IMR-90 (cell line): ENCODE measurements at regions not wholly inside any gene's neighbourhood (a gene's known extent, or its start where the extent isn't known, plus 50 kb on each side); places are given as distances from the start of the nearest gene placed in this dataset.

ENCODE experiments used
- ATAC-seq: fragments of 200-7000 bp; cut with Tn5 transposase; 2 replicates; pipeline ENCODE4 v1.9.1; 2020; ENCODE audit warnings: low read depth, mild to moderate bottlenecking, moderate library complexity
- BruUV-seq: library from RNA; stranded (reverse); fragments of 400-500 nt; replicated peaks from 2 replicates; lab custom pipeline; 2021; lab: Mats Ljungman, UMichigan
- CTCF ChIA-PET: fragments of 300-600 bp; formaldehyde crosslinking; extraction: SDS; loops from one replicate; lab custom pipeline; 2021; ENCODE audit warnings: antibody characterized with exemption; lab: Yijun Ruan, JAX
- POLR2A ChIA-PET: fragments of 300-600 bp; sonication (Branson Sonifier 250); formaldehyde crosslinking; loops from one replicate; lab custom pipeline; 2022; ENCODE audit warnings: antibody characterized with exemption; ENCODE audit not compliant: unreplicated experiment; lab: Charles Lee
- DNase-seq: peaks from one replicate; pipeline ENCODE4 v3.0.0; 2013
- H2AFZ ChIP-seq: replicated peaks from 2 replicates; pipeline ENCODE3; 2013; ENCODE audit warnings: low read length, mild to moderate bottlenecking; ENCODE audit not compliant: poor library complexity
- H2AK5ac ChIP-seq: 2 replicates; pipeline ENCODE4 v1.6.1; 2013; ENCODE audit warnings: low read depth, low read length, inconsistent platforms
- H2AK9ac ChIP-seq: replicated peaks from 2 replicates; pipeline ENCODE3; 2013; ENCODE audit warnings: mild to moderate bottlenecking, low read depth, low read length, moderate library complexity; ENCODE audit not compliant: poor library complexity
- H2BK120ac ChIP-seq: 2 replicates; pipeline ENCODE4 v1.6.1; 2013; ENCODE audit warnings: low read depth, low read length, inconsistent platforms
- H2BK15ac ChIP-seq: 3 replicates; pipeline ENCODE4 v1.6.1; 2013; ENCODE audit warnings: low read depth, low read length, inconsistent platforms
- H2BK20ac ChIP-seq: 2 replicates; pipeline ENCODE4 v1.6.1; 2013; ENCODE audit warnings: low read depth, mild to moderate bottlenecking, inconsistent platforms, low read length, moderate library complexity
- H2BK5ac ChIP-seq: 2 replicates; pipeline ENCODE4 v1.6.1; 2013; ENCODE audit warnings: mild to moderate bottlenecking, low read depth, low read length, inconsistent platforms; ENCODE audit not compliant: poor library complexity, severe bottlenecking
- H3K14ac ChIP-seq: replicated peaks from 2 replicates; pipeline ENCODE4 v1.6.1; 2013; ENCODE audit warnings: low read depth, low read length, inconsistent platforms
- H3K18ac ChIP-seq: 2 replicates; pipeline ENCODE4 v1.6.1; 2013; ENCODE audit warnings: low read depth, low read length, control low read depth
- H3K23ac ChIP-seq: 2 replicates; pipeline ENCODE4 v1.6.1; 2013; ENCODE audit warnings: low read depth, low read length, inconsistent platforms
- H3K27ac ChIP-seq: 2 replicates; pipeline ENCODE4 v1.5.1; 2013; ENCODE audit warnings: mild to moderate bottlenecking, control low read depth, low read length; ENCODE audit not compliant: insufficient read depth
- H3K27me3 ChIP-seq: 2 replicates; pipeline ENCODE4 v1.6.1; 2013; ENCODE audit warnings: low read length; ENCODE audit not compliant: control insufficient read depth, insufficient read depth
- H3K36me3 ChIP-seq: 2 replicates; pipeline ENCODE4 v1.6.1; 2013; ENCODE audit warnings: low read length, mixed read lengths; ENCODE audit not compliant: control insufficient read depth, insufficient read depth
- H3K4ac ChIP-seq: 2 replicates; pipeline ENCODE4 v1.6.1; 2013; ENCODE audit warnings: low read depth, low read length, inconsistent platforms
- H3K4me1 ChIP-seq: 2 replicates; pipeline ENCODE4 v1.6.1; 2013; ENCODE audit warnings: low read length, mixed read lengths; ENCODE audit not compliant: control insufficient read depth, insufficient read depth
- H3K4me2 ChIP-seq: 2 replicates; pipeline ENCODE4 v1.6.1; 2013; ENCODE audit warnings: low read depth, mild to moderate bottlenecking, control low read depth, low read length, moderate library complexity
- H3K4me3 ChIP-seq: 2 replicates; pipeline ENCODE4 v1.5.1; 2013; ENCODE audit warnings: low read depth, mild to moderate bottlenecking, control low read depth, low read length, moderate library complexity; ENCODE audit not compliant: insufficient read depth
- H3K56ac ChIP-seq: 2 replicates; pipeline ENCODE4 v1.6.1; 2013; ENCODE audit warnings: low read length, inconsistent platforms; ENCODE audit not compliant: insufficient read depth; ENCODE audit errors: extremely low read depth
- H3K79me1 ChIP-seq, 2 experiments: 2 replicates each; pipeline ENCODE4 v1.6.1; 2013; ENCODE audit warnings: low read length in 2 of 2, inconsistent platforms in 1 of 2, low read depth in 1 of 2
- H3K9ac ChIP-seq: 2 replicates; pipeline ENCODE4 v1.6.1; 2013; ENCODE audit warnings: low read depth, low read length, control low read depth
- H3K9me1 ChIP-seq: 2 replicates; pipeline ENCODE4 v1.6.1; 2013; ENCODE audit warnings: low read length, inconsistent platforms; ENCODE audit not compliant: insufficient read depth
- H3K9me3 ChIP-seq: 2 replicates; pipeline ENCODE4 v1.6.1; 2013; ENCODE audit warnings: low read length; ENCODE audit not compliant: control insufficient read depth, insufficient read depth
- H4K20me1 ChIP-seq: 2 replicates; pipeline ENCODE4 v1.6.1; 2013; ENCODE audit warnings: low read length, inconsistent platforms; ENCODE audit not compliant: insufficient read depth
- H4K5ac ChIP-seq: 2 replicates; pipeline ENCODE4 v1.6.1; 2013; ENCODE audit warnings: mild to moderate bottlenecking, low read depth, low read length, control low read depth
- H4K8ac ChIP-seq, 2 experiments: 2 replicates each; pipeline ENCODE4 v1.6.1; 2013; ENCODE audit warnings: low read depth in 2 of 2, low read length in 2 of 2, control low read depth in 1 of 2, inconsistent platforms in 1 of 2
- H4K91ac ChIP-seq: 2 replicates; pipeline ENCODE4 v1.6.1; 2013; ENCODE audit warnings: low read depth, low read length, inconsistent platforms; ENCODE audit not compliant: insufficient read depth
- BHLHE40 ChIP-seq: fragments of 150-350 bp; IDR thresholded peaks from 2 replicates; pipeline ENCODE4 v1.6.1; 2016; ENCODE audit warnings: mild to moderate bottlenecking, low read depth, low read length
- CEBPB ChIP-seq: IDR thresholded peaks from 2 replicates; pipeline ENCODE4 v1.6.1; 2012; ENCODE audit warnings: low read depth, low read length, improper control_type of control experiment
- CHD1 ChIP-seq: IDR thresholded peaks from 2 replicates; pipeline ENCODE4 v1.6.1; 2012; ENCODE audit warnings: low read depth, low read length, improper control_type of control experiment
- MAFK ChIP-seq: IDR thresholded peaks from 2 replicates; pipeline ENCODE4 v1.6.1; 2012; ENCODE audit warnings: low read depth, low read length, improper control_type of control experiment
- MAZ ChIP-seq: IDR thresholded peaks from 2 replicates; pipeline ENCODE4 v1.6.1; 2012; ENCODE audit warnings: low read depth, mild to moderate bottlenecking, low read length, improper control_type of control experiment, moderate library complexity, borderline replicate concordance
- MXI1 ChIP-seq: IDR thresholded peaks from 2 replicates; pipeline ENCODE4 v1.6.1; 2012; ENCODE audit warnings: low read depth, mild to moderate bottlenecking, low read length, moderate library complexity, borderline replicate concordance
- NFE2L2 ChIP-seq: fragments of 150-350 bp; IDR thresholded peaks from 2 replicates; pipeline ENCODE4 v1.6.1; 2016; ENCODE audit warnings: low read depth, mild to moderate bottlenecking, low read length
- RCOR1 ChIP-seq: IDR thresholded peaks from 2 replicates; pipeline ENCODE4 v1.6.1; 2012; ENCODE audit warnings: mild to moderate bottlenecking, low read length, improper control_type of control experiment; ENCODE audit not compliant: insufficient replicate concordance
- RFX5 ChIP-seq: IDR thresholded peaks from 2 replicates; pipeline ENCODE4 v1.8.0; 2012; ENCODE audit warnings: low read depth, mild to moderate bottlenecking, low read length, moderate library complexity
- SMC3 ChIP-seq: fragments of 150-350 bp; IDR thresholded peaks from 2 replicates; pipeline ENCODE4 v1.6.1; 2016; ENCODE audit warnings: low read depth, mild to moderate bottlenecking, antibody characterized with exemption, low read length, moderate library complexity
- USF2 ChIP-seq: fragments of 150-350 bp; IDR thresholded peaks from 2 replicates; pipeline ENCODE4 v1.6.1; 2017; ENCODE audit warnings: mild to moderate bottlenecking, antibody characterized with exemption, low read length, low read depth
- WGBS, 2 experiments: methylation state at CpG; one replicate each; pipeline versions ENCODE4 v1.1.5 to v1.1.7; 2013; ENCODE audit warnings: missing lambda C conversion rate in 2 of 2; ENCODE audit not compliant: insufficient read length in 1 of 2; ENCODE audit errors: extremely low coverage in 2 of 2; 5-methylcytosine and 5-hydroxymethylcytosine counted together
- dilution Hi-C: fragments of 300-500 bp; cut with HindIII; formaldehyde crosslinking; loops from one replicate; pipeline ENCODE4 v1.14.3; 2018; ENCODE audit warnings: low sequenced_read_pairs; ENCODE audit not compliant: unreplicated experiment
- in situ Hi-C: fragments of 300-500 bp; cut with MboI; formaldehyde crosslinking; loops from 3 replicates; pipeline ENCODE4 v1.14.3; 2019; ENCODE audit warnings: low sequenced_read_pairs, inconsistent platforms, mixed read lengths
- intact Hi-C: fragments of 100-400 bp; cut with micrococcal nuclease; formaldehyde crosslinking; loops from 2 replicates; pipeline ENCODE4 v1.10.0; 2022
- TF ChIP-seq, protein P1 (sequence below): conservative IDR thresholded peaks from 2 replicates; pipeline ENCODE4 v1.5.1; 2012; ENCODE audit warnings: mild to moderate bottlenecking, low read depth, low read length, improper control_type of control experiment
- TF ChIP-seq, protein P2 (sequence below): fragments of 150-350 bp; IDR thresholded peaks from 2 replicates; pipeline ENCODE4 v1.6.1; 2016; ENCODE audit warnings: low read depth, mild to moderate bottlenecking, low read length, moderate library complexity, borderline replicate concordance

DNA sequence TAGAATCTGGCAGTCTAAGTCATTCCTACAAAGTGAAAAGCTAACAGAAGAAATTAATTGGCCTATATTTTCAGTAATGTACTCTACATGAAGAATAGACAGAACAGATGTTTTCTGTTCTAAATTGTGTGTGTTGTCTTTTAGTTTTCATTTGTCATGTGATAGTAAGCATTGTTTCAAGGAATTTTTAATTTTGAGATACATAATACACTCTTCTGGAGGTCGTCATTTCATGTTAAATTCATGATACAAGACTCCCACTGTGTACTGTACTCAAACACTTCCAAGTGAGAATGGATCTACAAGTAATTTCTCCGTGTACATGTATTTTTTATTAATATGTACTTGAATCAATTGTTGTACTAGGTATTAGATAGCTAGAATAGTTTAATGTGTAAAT, 1522.9 kb downstream of the MAT2B start:
- H3K9ac ChIP-seq: no peak overlapping the region
- H3K36me3 ChIP-seq: no peaks in the 10 kb centered on the region
- ChIA-PET CTCF (interaction anchor here (0.6 kb wide), 1 partner anchor 1800 kb away, joined by 5 read pairs; no protein-coding TSS in a partner anchor), POLR2A (interaction anchor here (0.6 kb wide), 1 partner anchor 370 kb away, joined by 3 read pairs; no protein-coding TSS in a partner anchor)
- intact Hi-C loops: no loop called here
- in situ Hi-C loops: no loop called here
- no peak for DNase-seq
- TF ChIP-seq USF2: no peak
- no peak for TF ChIP-seq RCOR1
- TF ChIP-seq BHLHE40: no peak
- TF ChIP-seq CHD1: no peak
- TF ChIP-seq, protein P1, sequence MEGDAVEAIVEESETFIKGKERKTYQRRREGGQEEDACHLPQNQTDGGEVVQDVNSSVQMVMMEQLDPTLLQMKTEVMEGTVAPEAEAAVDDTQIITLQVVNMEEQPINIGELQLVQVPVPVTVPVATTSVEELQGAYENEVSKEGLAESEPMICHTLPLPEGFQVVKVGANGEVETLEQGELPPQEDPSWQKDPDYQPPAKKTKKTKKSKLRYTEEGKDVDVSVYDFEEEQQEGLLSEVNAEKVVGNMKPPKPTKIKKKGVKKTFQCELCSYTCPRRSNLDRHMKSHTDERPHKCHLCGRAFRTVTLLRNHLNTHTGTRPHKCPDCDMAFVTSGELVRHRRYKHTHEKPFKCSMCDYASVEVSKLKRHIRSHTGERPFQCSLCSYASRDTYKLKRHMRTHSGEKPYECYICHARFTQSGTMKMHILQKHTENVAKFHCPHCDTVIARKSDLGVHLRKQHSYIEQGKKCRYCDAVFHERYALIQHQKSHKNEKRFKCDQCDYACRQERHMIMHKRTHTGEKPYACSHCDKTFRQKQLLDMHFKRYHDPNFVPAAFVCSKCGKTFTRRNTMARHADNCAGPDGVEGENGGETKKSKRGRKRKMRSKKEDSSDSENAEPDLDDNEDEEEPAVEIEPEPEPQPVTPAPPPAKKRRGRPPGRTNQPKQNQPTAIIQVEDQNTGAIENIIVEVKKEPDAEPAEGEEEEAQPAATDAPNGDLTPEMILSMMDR: no peak
- TF ChIP-seq, protein P2, sequence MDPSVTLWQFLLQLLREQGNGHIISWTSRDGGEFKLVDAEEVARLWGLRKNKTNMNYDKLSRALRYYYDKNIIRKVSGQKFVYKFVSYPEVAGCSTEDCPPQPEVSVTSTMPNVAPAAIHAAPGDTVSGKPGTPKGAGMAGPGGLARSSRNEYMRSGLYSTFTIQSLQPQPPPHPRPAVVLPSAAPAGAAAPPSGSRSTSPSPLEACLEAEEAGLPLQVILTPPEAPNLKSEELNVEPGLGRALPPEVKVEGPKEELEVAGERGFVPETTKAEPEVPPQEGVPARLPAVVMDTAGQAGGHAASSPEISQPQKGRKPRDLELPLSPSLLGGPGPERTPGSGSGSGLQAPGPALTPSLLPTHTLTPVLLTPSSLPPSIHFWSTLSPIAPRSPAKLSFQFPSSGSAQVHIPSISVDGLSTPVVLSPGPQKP: no peak
- no peak for TF ChIP-seq MAFK
- TF ChIP-seq MAZ: no peak
- no peak for TF ChIP-seq SMC3
- TF ChIP-seq MXI1: no peak
- TF ChIP-seq NFE2L2: no peak
- no peak for TF ChIP-seq RFX5
- TF ChIP-seq CEBPB: no peak
- H3K27me3 ChIP-seq: no peaks in the 10 kb centered on the region
- H3K9me3 ChIP-seq: no peaks in the 10 kb centered on the region
- no peak overlapping the region for H2AK5ac ChIP-seq
- H4K5ac ChIP-seq: no peak overlapping the region
- ATAC-seq: no peak
- no peak overlapping the region for H3K56ac ChIP-seq
- no peaks in the 10 kb centered on the region for H4K20me1 ChIP-seq
- no peak overlapping the region for H2BK20ac ChIP-seq
- no peak overlapping the region for H3K23ac ChIP-seq
- H2AK9ac ChIP-seq: no peak overlapping the region
- no peak overlapping the region for H3K4me3 ChIP-seq
- no peaks in the 10 kb centered on the region for H3K79me1 ChIP-seq
- H3K4me2 ChIP-seq: no peak overlapping the region
- H2BK5ac ChIP-seq: no peak overlapping the region
- no CpG with 5 or more reads among the region's 2 CpGs for WGBS, 2 experiments
- no peak overlapping the region for H4K91ac ChIP-seq
- no peak overlapping the region for H3K4ac ChIP-seq
- no TSS peak for BruUV-seq
- H3K4me1 ChIP-seq: no peaks in the 10 kb centered on the region
- no peak overlapping the region for H3K27ac ChIP-seq
- H3K18ac ChIP-seq: no peak overlapping the region
- dilution Hi-C loops: no loop called here
- no peaks in the 10 kb centered on the region for H3K9me1 ChIP-seq
- H2BK120ac ChIP-seq: no peak overlapping the region
- H2BK15ac ChIP-seq: no peak overlapping the region
- no peak overlapping the region for H2AFZ ChIP-seq
- H4K8ac ChIP-seq: no peak overlapping the region
- H3K14ac ChIP-seq: no peak overlapping the region
